NOMO-1 (cell line): ENCODE measurements at regions not wholly inside any gene's neighbourhood (a gene's known extent, or its start where the extent isn't known, plus 50 kb on each side); places are given as distances from the start of the nearest gene placed in this dataset.

Experiments
- DNase-seq, 2 experiments: peaks; one replicate each; lab custom pipeline; 2025; ENCODE audit not compliant: unreplicated experiment in 2 of 2; lab: John Stamatoyannopoulos, UW

- DNase-seq = no peak
Measured at GRCh38 chr17:77893144-77894044, 65.1 kb upstream of the TNRC6C start.

DNA sequence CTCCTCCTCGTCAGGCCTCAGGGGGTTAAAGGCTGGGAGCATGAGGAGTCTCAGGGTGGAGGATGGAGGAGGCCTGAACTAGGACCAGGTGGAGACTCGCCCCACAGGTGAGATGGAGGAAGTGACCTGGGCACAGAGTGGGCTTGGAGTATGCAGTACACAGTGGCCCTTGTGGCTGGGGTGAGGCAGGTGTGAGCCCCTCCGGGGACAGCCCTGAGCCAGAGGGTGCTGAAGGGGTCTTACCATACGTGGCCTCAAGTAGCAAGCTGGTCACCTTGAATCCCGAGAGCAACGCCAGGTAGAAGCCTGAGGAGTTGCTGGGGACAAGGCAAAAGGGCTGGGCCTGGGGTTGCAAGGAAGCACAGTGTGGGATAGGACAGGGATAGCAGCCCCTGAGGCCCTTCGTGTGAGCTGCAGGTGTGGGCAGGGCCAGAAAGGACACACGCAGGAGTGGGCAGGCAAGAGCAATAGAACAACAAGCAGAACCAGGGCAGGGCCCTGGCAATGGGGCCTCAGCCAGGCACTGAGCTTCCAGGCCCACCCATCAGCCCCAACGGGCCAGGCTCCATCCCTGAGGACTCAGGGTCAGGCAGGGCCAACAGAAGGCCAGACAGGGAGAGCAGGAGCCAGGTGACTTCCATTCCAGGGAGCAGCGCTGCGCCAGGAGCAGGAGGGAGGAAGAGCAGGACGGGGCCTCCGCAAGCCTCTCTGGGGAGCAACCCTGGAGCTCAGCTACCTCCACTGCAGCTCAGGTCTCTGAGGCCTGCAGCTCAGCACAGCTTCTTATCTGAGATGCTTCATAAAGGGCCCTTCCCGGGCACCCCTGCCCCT is 64.2 kb upstream of the TNRC6C start:
- DNase-seq = no peak

DNA sequence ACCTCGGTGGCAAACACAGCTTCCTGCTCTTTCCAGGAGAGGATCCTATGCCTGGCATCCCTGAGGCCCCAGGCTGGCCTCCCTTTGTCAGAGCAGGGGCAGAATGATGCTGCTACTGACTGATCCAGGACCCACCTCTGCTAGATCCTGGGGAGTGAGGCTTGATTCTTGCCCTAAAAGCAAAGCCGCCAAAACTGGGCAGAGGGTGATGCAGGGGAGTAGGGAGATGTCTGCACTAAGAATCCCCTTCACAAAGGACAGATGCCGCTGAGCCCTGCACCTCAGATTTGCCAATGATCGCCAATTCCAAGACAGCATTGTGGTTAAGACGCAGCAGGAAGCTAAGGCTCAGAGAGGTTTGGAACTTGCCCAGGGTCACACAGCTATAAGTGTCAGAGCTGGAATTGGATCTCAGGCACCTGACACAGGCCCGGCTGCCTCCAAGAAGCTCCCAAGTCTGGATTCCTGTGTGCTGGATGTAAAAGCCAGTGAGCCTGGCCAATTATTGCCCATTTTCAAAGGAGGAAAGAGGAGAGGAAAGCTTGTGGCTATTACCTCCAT is 60.7 kb upstream of the TNRC6C start:
- no peak for DNase-seq

GRCh38 chr17:77898521-77899434 is 59.7 kb upstream of the TNRC6C start:
- no peak for DNase-seq

- no peak for DNase-seq
Measured at GRCh38 chr17:77899498-77899897, 59.0 kb upstream of the TNRC6C start.

DNA sequence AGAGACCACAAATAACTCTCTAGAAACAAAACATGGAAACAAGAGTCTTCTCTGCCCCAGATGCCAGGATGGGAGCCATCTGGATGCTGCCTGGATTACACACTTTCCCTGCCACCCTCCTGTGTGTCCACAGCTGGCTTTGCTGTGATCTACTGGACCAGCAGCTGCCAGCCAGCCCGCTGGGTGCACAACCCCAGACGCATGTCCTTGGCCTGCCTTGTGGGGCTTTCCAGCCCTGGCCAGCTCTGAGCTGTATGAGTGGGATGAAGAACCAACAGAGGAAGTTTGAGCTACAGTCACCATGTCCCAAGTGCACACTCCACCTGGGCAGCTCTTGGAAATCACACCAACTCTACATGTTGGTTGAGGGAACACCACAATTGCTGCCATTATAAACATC is 57.0 kb upstream of the TNRC6C start:
- no peak for DNase-seq

- no peak for DNase-seq
Measured at GRCh38 chr17:77905266-77905665, 53.2 kb upstream of the TNRC6C start.

DNA sequence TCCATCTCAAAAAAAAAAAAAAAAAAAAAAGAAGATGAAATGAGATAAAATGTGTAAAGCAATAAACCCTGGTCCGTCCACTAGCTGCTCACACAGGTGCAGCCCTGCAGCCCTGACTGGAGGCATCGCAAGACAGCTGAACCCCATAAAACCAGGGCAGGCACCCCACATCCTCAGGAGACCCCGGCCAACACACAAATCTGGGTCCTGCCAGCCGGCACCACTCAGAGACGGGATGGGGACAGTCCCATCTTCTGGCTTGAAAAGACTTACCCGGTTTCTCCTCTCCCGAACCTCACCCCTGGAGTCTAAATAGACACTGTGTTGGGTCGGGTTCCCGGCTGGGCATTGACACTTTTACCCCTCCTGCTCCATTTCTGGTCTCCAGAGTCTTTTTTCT is 52.7 kb upstream of the TNRC6C start:
- no peak for DNase-seq

DNA sequence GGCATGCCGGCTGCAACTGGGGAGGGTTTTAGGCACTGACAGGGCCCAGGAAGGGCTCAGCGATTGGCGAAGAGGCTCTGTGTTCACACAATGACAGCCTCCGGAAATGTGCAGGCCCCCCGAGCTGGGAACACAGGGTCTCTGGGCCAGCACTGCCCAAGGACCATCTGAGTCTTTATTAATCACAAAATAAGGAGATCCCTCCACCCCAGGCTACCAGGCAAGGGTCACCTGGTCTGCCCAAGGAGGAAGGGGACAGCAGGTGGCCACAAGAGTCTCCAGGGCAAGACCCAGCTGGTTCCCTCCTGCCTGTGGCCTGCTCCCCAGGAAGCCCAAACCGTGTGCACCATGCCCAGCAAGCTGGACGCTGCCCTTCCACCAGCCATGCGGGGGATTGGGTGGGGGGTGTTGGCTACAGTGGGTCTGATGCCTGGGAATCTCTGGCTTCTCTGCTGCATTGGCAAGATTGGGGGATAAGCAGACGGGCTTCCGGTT is 52.1 kb upstream of the TNRC6C start:
- DNase-seq = no peak

GRCh38 chr17:77907497-77908461 is 50.7 kb upstream of the TNRC6C start:
- no peak for DNase-seq

DNA sequence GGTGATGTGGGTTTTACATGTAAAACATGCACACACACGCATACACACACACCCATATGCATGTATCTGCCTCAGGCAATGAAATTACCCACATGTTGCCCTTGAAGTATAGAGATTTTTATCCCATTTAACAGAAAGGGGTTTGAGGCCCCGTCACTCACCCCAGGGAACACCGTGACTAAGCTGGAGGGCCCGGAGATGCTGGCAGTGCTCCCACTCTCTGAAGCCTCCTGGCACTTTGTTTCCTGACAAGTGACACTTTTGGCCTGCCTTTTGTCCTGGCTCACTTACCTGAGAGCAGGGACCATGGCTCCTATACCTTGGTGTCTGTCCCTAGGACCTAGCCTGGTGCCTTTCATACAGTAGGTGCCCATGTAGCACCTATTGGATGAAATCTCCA is 50.0 kb upstream of the TNRC6C start:
- DNase-seq = no peak
